Left kidney (tissue), 1 donor: ENCODE measurements at regions not wholly inside any gene's neighbourhood (a gene's known extent, or its start where the extent isn't known, plus 50 kb on each side); places are given as distances from the start of the nearest gene placed in this dataset.
A peak's percentile ranks its signal among the peaks of the same experiment; 100 is the strongest.

Experiments
- DNase-seq: peaks from one replicate; pipeline ENCODE4 v3.0.0-alpha.2; 2013

GRCh38 chr15:93527374-93528050 is 438.5 kb upstream of the RGMA start:
- no peak for DNase-seq

- no peak for DNase-seq
These were observed 435.4 kb upstream of the RGMA start for GRCh38 chr15:93524432-93524831.

GRCh38 chr15:93523481-93523880 is 434.5 kb upstream of the RGMA start:
- no peak for DNase-seq

- DNase-seq: no peak
These were observed 431.2 kb upstream of the RGMA start for GRCh38 chr15:93520206-93520605.

GRCh38 chr15:93519599-93519998 is 430.6 kb upstream of the RGMA start:
- no peak for DNase-seq

GRCh38 chr15:93517176-93517575 is 428.2 kb upstream of the RGMA start:
- DNase-seq: no peak

- no peak for DNase-seq
These were observed 426.4 kb upstream of the RGMA start for GRCh38 chr15:93515256-93516051.

GRCh38 chr15:93506646-93507045 is 417.6 kb upstream of the RGMA start:
- DNase-seq: no peak

GRCh38 chr15:93505506-93505905 is 416.5 kb upstream of the RGMA start:
- no peak for DNase-seq

- DNase-seq: no peak
These were observed 412.9 kb upstream of the RGMA start for GRCh38 chr15:93501946-93502345.

- no peak for DNase-seq
These were observed 411.1 kb upstream of the RGMA start for GRCh38 chr15:93500155-93500554.

GRCh38 chr15:93497291-93497690 is 408.3 kb upstream of the RGMA start:
- no peak for DNase-seq

GRCh38 chr15:93496888-93497287 is 407.9 kb upstream of the RGMA start:
- DNase-seq: no peak

GRCh38 chr15:93495799-93496637 is 407.0 kb upstream of the RGMA start:
- no peak for DNase-seq

- no peak for DNase-seq
These were observed 404.2 kb upstream of the RGMA start for GRCh38 chr15:93493172-93493571.

- no peak for DNase-seq
These were observed 402.3 kb upstream of the RGMA start for GRCh38 chr15:93491291-93491690.

- DNase-seq: no peak
These were observed 399.3 kb upstream of the RGMA start for GRCh38 chr15:93488296-93488713.

- no peak for DNase-seq
These were observed 397.6 kb upstream of the RGMA start for GRCh38 chr15:93486407-93487117.

- DNase-seq: peak; percentile 36
These were observed 396.7 kb upstream of the RGMA start for GRCh38 chr15:93485438-93486327.

- no peak for DNase-seq
These were observed 394.9 kb upstream of the RGMA start for GRCh38 chr15:93483923-93484322.

GRCh38 chr15:93482731-93483130 is 393.7 kb upstream of the RGMA start:
- no peak for DNase-seq
